T-helper 17 cell (primary cell): ENCODE measurements at regions not wholly inside any gene's neighbourhood (a gene's known extent, or its start where the extent isn't known, plus 50 kb on each side); places are given as distances from the start of the nearest gene placed in this dataset.
"Not testable (repeated sequence)": the region's sequence is repeated elsewhere in the genome, so short reads cannot be mapped to it uniquely, and the experiment has no call there.

ENCODE experiments used
- ATAC-seq: fragments of 150-1000 bp; cut with Tn5 transposase; 2 replicates; pipeline ENCODE4 v1.10.0; 2021; ENCODE audit warnings: mild to moderate bottlenecking, moderate library complexity
- DNase-seq, 3 donors: peaks; one replicate each; pipeline versions ENCODE4 v3.0.0 to v3.0.0-alpha.2; 2020 to 2021
- H3K9me3 ChIP-seq: one replicate; pipeline ENCODE4 v1.7.0; 2013; ENCODE audit warnings: low read length, mild to moderate bottlenecking; ENCODE audit not compliant: control insufficient read depth, poor library complexity, severe bottlenecking
- H3K27ac Mint-ChIP-seq: one replicate; pipeline ENCODE4 v1.8.0; 2022; ENCODE audit warnings: mild to moderate bottlenecking, moderate library complexity, mixed read lengths
- H3K27me3 Mint-ChIP-seq: one replicate; pipeline ENCODE4 v1.8.0; 2022; ENCODE audit warnings: mixed read lengths
- H3K36me3 Mint-ChIP-seq: one replicate; pipeline ENCODE4 v1.8.0; 2022; ENCODE audit warnings: low read depth, mixed read lengths
- H3K4me1 Mint-ChIP-seq: one replicate; pipeline ENCODE4 v1.8.0; 2022; ENCODE audit warnings: mild to moderate bottlenecking, mixed read lengths
- H3K4me3 Mint-ChIP-seq: one replicate; pipeline ENCODE4 v1.8.0; 2022; ENCODE audit warnings: mild to moderate bottlenecking, moderate library complexity, mixed read lengths

- H3K9me3 ChIP-seq: no peaks in the 10 kb centered on the region
- no peak overlapping the region for H3K27ac Mint-ChIP-seq
- no peaks in the 10 kb centered on the region for H3K4me1 Mint-ChIP-seq
- no peaks in the 10 kb centered on the region for H3K27me3 Mint-ChIP-seq
- no peak overlapping the region for H3K4me3 Mint-ChIP-seq
- DNase-seq (no peak), ATAC-seq (no peak)
- H3K36me3 Mint-ChIP-seq: no peaks in the 10 kb centered on the region
These were observed 886.1 kb upstream of the SORCS1 start for GRCh38 chr10:108050626-108051025.

GRCh38 chr10:108049668-108050067, 885.2 kb upstream of the SORCS1 start:
- H3K4me1 Mint-ChIP-seq: no peaks in the 10 kb centered on the region
- no peaks in the 10 kb centered on the region for H3K36me3 Mint-ChIP-seq
- H3K9me3 ChIP-seq: no peaks in the 10 kb centered on the region
- no peak overlapping the region for H3K4me3 Mint-ChIP-seq
- ATAC-seq (no peak), DNase-seq (no peak)
- H3K27ac Mint-ChIP-seq: no peak overlapping the region
- H3K27me3 Mint-ChIP-seq: no peaks in the 10 kb centered on the region

- Mint-ChIP-seq H3K4me3 (no peak overlapping the region), H3K4me1 (no peaks in the 10 kb centered on the region), H3K27me3 (no peaks in the 10 kb centered on the region), H3K27ac (no peak overlapping the region), H3K36me3 (no peaks in the 10 kb centered on the region)
- DNase-seq (no peak), ATAC-seq (no peak)
- H3K9me3 ChIP-seq: no peaks in the 10 kb centered on the region
These were observed 884.4 kb upstream of the SORCS1 start for GRCh38 chr10:108048898-108049297.

GRCh38 chr10:108039821-108040584, 875.5 kb upstream of the SORCS1 start:
- H3K4me1 Mint-ChIP-seq: no peaks in the 10 kb centered on the region
- no peak overlapping the region for H3K27ac Mint-ChIP-seq
- ATAC-seq (no peak), DNase-seq (no peak)
- H3K27me3 Mint-ChIP-seq: no peaks in the 10 kb centered on the region
- no peaks in the 10 kb centered on the region for H3K36me3 Mint-ChIP-seq
- no peak overlapping the region for H3K4me3 Mint-ChIP-seq
- H3K9me3 ChIP-seq: no peaks in the 10 kb centered on the region

GRCh38 chr10:108037061-108037460, 872.6 kb upstream of the SORCS1 start:
- Mint-ChIP-seq H3K4me1 (no peaks in the 10 kb centered on the region), H3K4me3 (no peak overlapping the region), H3K27ac (no peak overlapping the region), H3K27me3 (no peaks in the 10 kb centered on the region), H3K36me3 (no peaks in the 10 kb centered on the region)
- no peak for DNase-seq
- no peaks in the 10 kb centered on the region for H3K9me3 ChIP-seq
- ATAC-seq: no peak

GRCh38 chr10:108036265-108036664, 871.8 kb upstream of the SORCS1 start:
- Mint-ChIP-seq H3K36me3 (no peaks in the 10 kb centered on the region), H3K4me1 (no peaks in the 10 kb centered on the region), H3K27ac (no peak overlapping the region), H3K27me3 (no peaks in the 10 kb centered on the region), H3K4me3 (no peak overlapping the region)
- H3K9me3 ChIP-seq: no peaks in the 10 kb centered on the region
- no peak for ATAC-seq
- no peak for DNase-seq

DNA sequence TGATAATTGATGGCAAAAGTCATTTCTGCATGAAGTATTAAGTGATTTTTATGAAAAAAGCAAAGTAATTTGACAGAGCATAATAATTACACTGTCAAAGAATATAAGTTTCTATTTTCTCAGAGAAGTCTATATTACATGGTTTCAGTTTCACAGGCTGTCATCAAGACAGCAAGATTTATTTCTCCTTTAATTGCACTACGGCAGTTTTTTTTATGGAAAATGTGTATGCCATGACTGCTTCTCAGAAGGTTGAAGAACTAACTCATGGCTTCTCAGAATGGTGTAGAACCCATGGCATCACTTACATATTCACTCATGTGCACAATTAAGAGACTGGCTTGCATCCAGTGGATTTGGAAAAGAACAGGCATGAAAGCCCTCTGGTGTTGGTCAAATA, 870.3 kb upstream of the SORCS1 start:
- no peaks in the 10 kb centered on the region for H3K36me3 Mint-ChIP-seq
- ATAC-seq (no peak), DNase-seq (no peak)
- no peak overlapping the region for H3K27ac Mint-ChIP-seq
- no peaks in the 10 kb centered on the region for H3K9me3 ChIP-seq
- H3K4me3 Mint-ChIP-seq: no peak overlapping the region
- no peaks in the 10 kb centered on the region for H3K4me1 Mint-ChIP-seq
- no peaks in the 10 kb centered on the region for H3K27me3 Mint-ChIP-seq

- ATAC-seq, H3K27ac Mint-ChIP-seq, H3K9me3 ChIP-seq, H3K4me1 Mint-ChIP-seq, DNase-seq, H3K36me3 Mint-ChIP-seq, H3K4me3 Mint-ChIP-seq, H3K27me3 Mint-ChIP-seq: not testable (repeated sequence)
These were observed 869.0 kb upstream of the SORCS1 start for GRCh38 chr10:108033518-108033917.

DNA sequence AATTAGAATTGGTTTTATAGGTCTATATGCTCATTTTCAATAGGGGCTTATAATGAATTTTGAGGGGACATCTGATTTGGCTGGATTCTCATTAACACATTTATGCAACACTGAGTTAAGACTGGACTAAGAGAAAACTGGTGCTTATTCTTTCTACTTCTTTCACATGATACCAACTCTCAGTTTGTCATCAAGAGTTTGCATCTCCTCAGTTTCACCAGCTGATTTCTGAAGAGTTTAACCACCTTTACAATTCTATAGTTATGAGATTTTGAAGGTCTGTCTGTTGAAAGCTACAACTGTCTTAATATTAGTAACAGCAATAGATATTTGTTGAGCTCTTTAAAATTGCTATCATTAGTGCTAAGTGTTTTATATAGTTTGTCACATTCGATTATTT, 867.0 kb upstream of the SORCS1 start:
- H3K9me3 ChIP-seq: no peaks in the 10 kb centered on the region
- H3K36me3 Mint-ChIP-seq: no peaks in the 10 kb centered on the region
- H3K27ac Mint-ChIP-seq: no peak overlapping the region
- H3K4me3 Mint-ChIP-seq: no peak overlapping the region
- no peaks in the 10 kb centered on the region for H3K4me1 Mint-ChIP-seq
- DNase-seq: no peak
- no peak for ATAC-seq
- H3K27me3 Mint-ChIP-seq: no peaks in the 10 kb centered on the region

DNA sequence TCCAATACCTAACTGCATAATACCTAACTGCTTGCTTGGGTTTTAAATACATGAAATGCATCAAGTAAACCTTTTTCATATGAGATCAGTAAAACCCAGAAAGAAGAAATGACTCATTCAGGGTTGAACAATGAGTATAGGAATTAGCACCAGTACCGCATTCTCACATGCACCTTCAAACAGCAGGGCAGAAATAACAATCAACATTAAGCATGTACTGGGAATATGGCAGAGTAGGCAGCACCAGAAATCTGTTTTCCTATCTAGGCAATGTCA, 850.3 kb upstream of the SORCS1 start:
- Mint-ChIP-seq H3K27me3 (no peaks in the 10 kb centered on the region), H3K27ac (no peak overlapping the region), H3K36me3 (no peaks in the 10 kb centered on the region), H3K4me1 (no peaks in the 10 kb centered on the region), H3K4me3 (no peak overlapping the region)
- no peaks in the 10 kb centered on the region for H3K9me3 ChIP-seq
- ATAC-seq: no peak
- no peak for DNase-seq

DNA sequence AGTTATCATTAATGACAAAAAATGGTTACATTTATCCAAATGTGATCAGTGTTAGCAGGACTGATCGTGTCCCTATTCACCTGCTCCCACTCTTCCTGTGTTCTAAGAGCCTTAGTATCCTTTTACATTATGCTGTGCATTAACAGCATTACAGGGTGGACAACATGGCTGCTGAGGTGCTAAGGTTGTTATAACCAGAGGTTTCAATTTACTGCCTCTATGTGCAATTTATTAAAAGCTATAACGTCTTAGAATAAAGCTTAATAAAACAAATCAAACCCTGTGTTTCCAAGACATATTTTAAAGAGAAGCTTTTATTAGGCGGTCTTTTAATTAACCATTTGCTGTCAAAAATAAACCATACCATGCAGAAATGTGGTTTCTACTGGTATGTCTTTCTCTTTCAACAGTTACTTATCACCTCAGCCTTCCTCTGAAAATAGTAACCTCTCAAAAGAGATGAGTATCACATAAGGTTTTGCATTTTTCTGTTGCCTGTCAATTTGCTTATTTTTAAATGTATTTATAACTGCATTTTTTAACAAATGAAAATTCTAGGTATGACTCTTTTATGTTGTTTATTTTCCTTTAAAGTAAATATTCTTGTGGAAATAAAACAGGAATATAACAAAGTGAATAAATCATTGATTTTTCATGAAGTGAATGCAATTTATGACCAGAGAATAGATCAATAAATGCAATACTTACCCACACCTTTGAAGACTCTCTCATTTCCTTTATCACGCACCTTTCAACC, 849.8 kb upstream of the SORCS1 start:
- H3K9me3 ChIP-seq: no peaks in the 10 kb centered on the region
- no peak overlapping the region for H3K27ac Mint-ChIP-seq
- H3K27me3 Mint-ChIP-seq: no peaks in the 10 kb centered on the region
- no peak for ATAC-seq
- H3K4me3 Mint-ChIP-seq: no peak overlapping the region
- no peaks in the 10 kb centered on the region for H3K36me3 Mint-ChIP-seq
- no peak for DNase-seq
- no peaks in the 10 kb centered on the region for H3K4me1 Mint-ChIP-seq

DNA sequence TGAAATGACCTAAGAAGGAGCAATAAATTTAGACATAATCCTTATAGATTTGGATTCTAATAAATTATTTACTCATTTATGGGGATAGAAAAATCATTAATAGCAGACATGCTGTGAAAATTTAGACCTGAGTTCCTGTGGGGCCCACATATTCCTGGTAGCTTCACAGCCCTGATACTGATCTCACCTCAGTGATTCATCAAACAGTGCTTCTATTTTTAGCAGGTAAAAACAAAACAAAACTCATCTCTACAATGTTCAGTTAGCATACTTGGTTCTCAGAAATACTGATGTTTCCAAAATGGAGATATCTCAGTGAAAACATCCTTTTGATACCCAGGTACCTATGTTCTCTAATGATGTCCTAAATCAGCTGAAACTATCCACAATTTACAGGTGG, 841.1 kb upstream of the SORCS1 start:
- Mint-ChIP-seq H3K4me3 (no peak overlapping the region), H3K36me3 (no peaks in the 10 kb centered on the region), H3K27me3 (no peaks in the 10 kb centered on the region), H3K27ac (no peak overlapping the region), H3K4me1 (no peaks in the 10 kb centered on the region)
- no peaks in the 10 kb centered on the region for H3K9me3 ChIP-seq
- ATAC-seq: no peak
- no peak for DNase-seq

GRCh38 chr10:108003576-108003975, 839.1 kb upstream of the SORCS1 start:
- Mint-ChIP-seq H3K4me1 (no peaks in the 10 kb centered on the region), H3K36me3 (no peaks in the 10 kb centered on the region), H3K27ac (no peak overlapping the region), H3K27me3 (no peaks in the 10 kb centered on the region), H3K4me3 (no peak overlapping the region)
- DNase-seq: no peak
- no peak for ATAC-seq
- no peaks in the 10 kb centered on the region for H3K9me3 ChIP-seq

DNA sequence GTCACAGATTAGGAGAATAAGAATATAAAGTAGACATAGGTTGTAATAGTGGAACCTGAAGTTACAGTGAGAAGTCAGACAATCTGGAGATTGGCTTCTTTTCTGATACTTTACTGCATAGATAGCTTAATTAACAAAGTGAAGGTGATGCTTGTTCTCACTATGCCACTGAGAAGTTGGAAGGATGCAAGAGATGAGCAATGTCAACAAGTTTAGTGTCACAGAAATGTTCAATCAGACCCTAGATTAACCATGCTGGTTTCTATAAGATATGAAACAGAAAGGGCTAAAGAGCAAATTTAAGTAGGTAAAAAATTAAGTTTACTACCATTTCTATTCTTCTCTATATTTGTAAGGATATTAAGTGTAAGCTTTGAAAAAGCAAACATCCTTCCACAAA, 838.6 kb upstream of the SORCS1 start:
- no peak overlapping the region for H3K27ac Mint-ChIP-seq
- no peak overlapping the region for H3K4me3 Mint-ChIP-seq
- DNase-seq: no peak
- no peak for ATAC-seq
- no peaks in the 10 kb centered on the region for H3K27me3 Mint-ChIP-seq
- no peaks in the 10 kb centered on the region for H3K9me3 ChIP-seq
- H3K4me1 Mint-ChIP-seq: no peaks in the 10 kb centered on the region
- no peaks in the 10 kb centered on the region for H3K36me3 Mint-ChIP-seq
